Nephron progenitor cell (in vitro differentiated cells): ENCODE measurements at regions not wholly inside any gene's neighbourhood (a gene's known extent, or its start where the extent isn't known, plus 50 kb on each side); places are given as distances from the start of the nearest gene placed in this dataset.

Source experiments
- DNase-seq: peaks from one replicate; pipeline ENCODE4 v3.0.0; 2021
- H3K27ac Mint-ChIP-seq: 2 replicates; pipeline ENCODE4 v1.8.0; 2021; ENCODE audit warnings: mild to moderate bottlenecking, moderate library complexity, mixed read lengths
- H3K27me3 Mint-ChIP-seq: 2 replicates; pipeline ENCODE4 v1.8.0; 2021; ENCODE audit warnings: mild to moderate bottlenecking, low read depth, mixed read lengths; ENCODE audit not compliant: poor library complexity
- H3K36me3 Mint-ChIP-seq: 2 replicates; pipeline ENCODE4 v1.8.0; 2021; ENCODE audit warnings: low read depth, mixed read lengths
- H3K4me1 Mint-ChIP-seq: 2 replicates; pipeline ENCODE4 v1.8.0; 2021; ENCODE audit warnings: mixed read lengths
- H3K4me3 Mint-ChIP-seq: 2 replicates; pipeline ENCODE4 v1.8.0; 2021; ENCODE audit warnings: mild to moderate bottlenecking, moderate library complexity, mixed read lengths
- H3K9me3 Mint-ChIP-seq: 2 replicates; pipeline ENCODE4 v1.8.0; 2021; ENCODE audit warnings: mild to moderate bottlenecking, moderate library complexity, mixed read lengths
- CTCF ChIP-seq: fragments of 200-600 bp; sonication (generic); IDR thresholded peaks from 2 replicates; pipeline ENCODE4 v1.5.0; 2021; ENCODE audit warnings: antibody characterized with exemption

DNA sequence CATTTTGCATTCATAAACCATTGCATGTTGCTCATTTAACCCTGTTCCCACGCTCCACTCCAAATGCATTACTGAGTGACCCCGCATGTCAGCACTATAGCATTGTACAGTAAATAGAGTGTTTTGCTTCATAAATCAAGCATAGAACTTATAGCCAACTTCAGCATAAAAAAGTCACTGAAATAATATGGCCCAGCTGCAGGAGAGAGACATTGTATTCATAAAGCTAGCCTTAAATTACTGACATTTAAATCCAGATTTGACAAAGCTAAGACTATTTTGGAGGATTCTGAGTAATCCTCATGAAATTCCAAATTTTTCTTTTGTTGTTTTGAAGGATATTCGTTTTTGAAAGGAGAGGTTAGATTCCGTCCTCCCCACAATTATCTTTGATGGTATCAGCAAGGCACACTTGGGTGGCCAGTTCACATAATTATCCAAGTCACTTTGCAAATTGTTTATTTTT, 320.9 kb upstream of the TCF4 start:
- no peak for TF ChIP-seq CTCF
- no peaks in the 10 kb centered on the region for H3K9me3 Mint-ChIP-seq
- no peak overlapping the region for H3K27ac Mint-ChIP-seq
- H3K4me3 Mint-ChIP-seq = no peak overlapping the region
- H3K36me3 Mint-ChIP-seq = peaks cover 6% of the 10 kb centered on the region
- no peak for DNase-seq
- peaks cover 4% of the 10 kb centered on the region for H3K27me3 Mint-ChIP-seq
- peaks cover 5% of the 10 kb centered on the region for H3K4me1 Mint-ChIP-seq

DNA sequence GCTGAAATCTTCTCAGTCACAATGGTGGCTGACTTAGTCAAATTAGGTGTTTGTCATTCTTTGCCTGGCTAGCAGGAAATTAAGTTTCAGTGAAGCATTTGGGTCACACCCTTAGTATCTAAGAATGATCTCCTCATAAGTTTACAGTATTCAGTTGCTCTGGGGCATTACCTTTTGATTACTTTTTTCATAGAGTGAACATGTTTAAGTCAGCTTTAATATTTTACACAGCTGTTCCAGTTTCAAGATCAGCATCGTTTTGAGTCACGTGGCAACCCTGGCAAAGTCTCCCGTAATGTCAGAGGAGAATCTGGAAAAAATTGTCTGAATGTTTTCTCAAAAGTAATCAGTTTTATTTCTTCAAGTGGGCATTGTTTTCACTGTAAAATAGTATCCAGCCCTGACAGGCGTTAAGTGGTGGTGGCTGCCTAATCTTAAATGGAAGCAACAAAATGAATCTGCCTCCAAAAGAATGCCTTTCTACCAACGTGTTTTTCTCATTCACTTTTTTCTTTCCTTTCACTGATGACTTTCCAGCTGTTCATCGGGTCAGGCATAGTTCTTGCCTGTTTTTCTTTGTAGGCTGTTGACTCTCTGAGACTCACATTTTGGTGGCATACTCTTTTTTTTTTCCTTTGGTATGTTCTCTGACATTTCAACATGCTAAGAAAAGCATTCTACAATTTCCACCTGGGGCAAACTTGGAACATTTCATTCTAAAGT, 319.6 kb upstream of the TCF4 start:
- Mint-ChIP-seq H3K27me3 (peaks cover 4% of the 10 kb centered on the region), H3K36me3 (peaks cover 6% of the 10 kb centered on the region), H3K9me3 (no peaks in the 10 kb centered on the region), H3K4me3 (no peak overlapping the region), H3K27ac (peak overlapping the region; percentile 37), H3K4me1 (peaks cover 5% of the 10 kb centered on the region)
- DNase-seq = no peak
- TF ChIP-seq CTCF = no peak

DNA sequence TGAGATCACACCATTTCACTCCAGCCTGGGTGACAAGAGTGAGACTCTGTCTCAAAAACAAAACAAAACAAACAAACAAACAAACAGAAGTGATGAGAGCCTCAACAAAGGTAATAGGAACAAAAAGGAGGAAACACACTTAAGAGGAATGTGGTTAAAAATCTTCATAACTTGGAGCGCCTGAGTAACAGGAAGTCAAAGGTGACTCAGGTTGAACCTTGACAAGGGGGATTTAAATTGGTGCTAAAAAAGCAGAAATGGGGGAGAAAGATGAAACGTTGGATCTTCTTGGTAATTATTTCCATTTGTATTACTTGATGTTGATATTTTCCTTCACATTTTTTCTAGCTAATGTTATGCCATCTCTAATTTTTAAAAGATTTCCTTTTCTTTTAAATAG, 318.5 kb upstream of the TCF4 start:
- TF ChIP-seq CTCF = no peak
- Mint-ChIP-seq H3K4me3 (no peak overlapping the region), H3K4me1 (peaks cover 5% of the 10 kb centered on the region), H3K27ac (peak overlapping the region; percentile 11), H3K36me3 (peaks cover 6% of the 10 kb centered on the region), H3K9me3 (no peaks in the 10 kb centered on the region), H3K27me3 (peaks cover 4% of the 10 kb centered on the region)
- DNase-seq = no peak

DNA sequence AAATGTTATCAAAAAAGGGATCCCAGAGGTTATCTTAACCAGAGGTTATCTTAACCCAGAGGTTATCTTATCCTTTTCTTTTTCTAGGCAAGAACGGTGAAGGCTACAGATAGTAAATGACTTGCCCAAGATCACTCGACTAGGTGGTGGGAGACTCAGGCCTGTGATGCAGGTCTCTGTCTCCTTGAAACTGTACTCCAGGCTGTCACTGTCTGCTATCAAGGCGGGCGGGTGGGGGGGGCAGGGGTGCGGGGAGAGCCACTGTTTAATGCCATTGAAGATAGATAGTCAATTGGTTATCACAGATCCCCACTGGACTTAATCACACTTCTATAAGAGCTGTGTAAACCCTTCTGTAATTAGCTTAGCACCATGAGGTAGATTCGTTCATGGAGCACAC, 315.9 kb upstream of the TCF4 start:
- no peak overlapping the region for H3K4me3 Mint-ChIP-seq
- peaks cover 4% of the 10 kb centered on the region for H3K27me3 Mint-ChIP-seq
- no peaks in the 10 kb centered on the region for H3K9me3 Mint-ChIP-seq
- TF ChIP-seq CTCF = no peak
- peaks cover 6% of the 10 kb centered on the region for H3K36me3 Mint-ChIP-seq
- H3K4me1 Mint-ChIP-seq = peaks cover 3% of the 10 kb centered on the region
- DNase-seq = no peak
- H3K27ac Mint-ChIP-seq = no peak overlapping the region

DNA sequence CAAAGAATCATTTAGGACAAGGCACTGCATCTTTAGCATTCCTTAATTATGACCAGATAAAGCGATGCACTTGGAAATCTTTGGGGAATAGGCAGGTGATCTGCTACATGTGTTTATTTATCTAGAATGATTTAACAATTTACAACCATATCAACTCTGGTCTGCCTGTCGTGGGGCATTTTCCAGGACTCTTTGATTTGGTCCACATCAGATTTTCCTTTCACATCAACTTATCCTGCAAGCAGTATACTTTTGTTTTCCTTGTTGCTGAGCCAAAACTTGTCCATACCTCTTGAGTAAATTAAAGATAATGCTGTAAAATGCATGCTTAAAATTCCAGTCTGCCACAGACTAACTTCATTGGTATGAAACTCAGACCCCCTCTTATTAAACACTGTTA, 312.4 kb upstream of the TCF4 start:
- no peaks in the 10 kb centered on the region for H3K36me3 Mint-ChIP-seq
- peaks cover 3% of the 10 kb centered on the region for H3K4me1 Mint-ChIP-seq
- H3K27ac Mint-ChIP-seq = no peak overlapping the region
- no peaks in the 10 kb centered on the region for H3K27me3 Mint-ChIP-seq
- no peak for TF ChIP-seq CTCF
- no peak for DNase-seq
- no peaks in the 10 kb centered on the region for H3K9me3 Mint-ChIP-seq
- H3K4me3 Mint-ChIP-seq = no peak overlapping the region

GRCh38 chr18:55897091-55897689, 309.2 kb upstream of the TCF4 start:
- DNase-seq = no peak
- Mint-ChIP-seq H3K4me1 (peaks cover 21% of the 10 kb centered on the region), H3K27ac (no peak overlapping the region), H3K27me3 (no peaks in the 10 kb centered on the region), H3K36me3 (peaks cover 5% of the 10 kb centered on the region), H3K9me3 (peaks cover 6% of the 10 kb centered on the region), H3K4me3 (no peak overlapping the region)
- TF ChIP-seq CTCF = no peak
